Ectodermal cell (in vitro differentiated cells): ENCODE measurements at regions not wholly inside any gene's neighbourhood (a gene's known extent, or its start where the extent isn't known, plus 50 kb on each side); places are given as distances from the start of the nearest gene placed in this dataset.

Experiments used
- H3K27ac ChIP-seq: 2 replicates; pipeline ENCODE4 v1.7.0; 2013; ENCODE audit warnings: mild to moderate bottlenecking, low read depth, low read length; ENCODE audit not compliant: insufficient read depth, poor library complexity, severe bottlenecking
- H3K27me3 ChIP-seq: 2 replicates; pipeline ENCODE4 v1.7.0; 2013; ENCODE audit warnings: mild to moderate bottlenecking, low read length; ENCODE audit not compliant: insufficient read depth, control insufficient read depth, poor library complexity, severe bottlenecking
- H3K36me3 ChIP-seq: one replicate; pipeline ENCODE4 v1.7.0; 2013; ENCODE audit warnings: low read length; ENCODE audit not compliant: control insufficient read depth, insufficient read depth
- H3K4me1 ChIP-seq: one replicate; pipeline ENCODE4 v1.7.0; 2013; ENCODE audit warnings: low read length; ENCODE audit not compliant: control insufficient read depth, insufficient read depth
- H3K4me3 ChIP-seq: 2 replicates; pipeline ENCODE4 v1.7.0; 2013; ENCODE audit warnings: low read depth, low read length, control low read depth; ENCODE audit not compliant: insufficient read depth
- H3K9me3 ChIP-seq: 2 replicates; pipeline ENCODE4 v1.7.0; 2013; ENCODE audit warnings: mild to moderate bottlenecking, low read length, moderate library complexity; ENCODE audit not compliant: control insufficient read depth
- WGBS, 2 experiments: methylation state at CpG; one replicate each; pipeline ENCODE4 v1.1.7; 2013; ENCODE audit warnings: missing lambda C conversion rate in 2 of 2; 5-methylcytosine and 5-hydroxymethylcytosine counted together

DNA sequence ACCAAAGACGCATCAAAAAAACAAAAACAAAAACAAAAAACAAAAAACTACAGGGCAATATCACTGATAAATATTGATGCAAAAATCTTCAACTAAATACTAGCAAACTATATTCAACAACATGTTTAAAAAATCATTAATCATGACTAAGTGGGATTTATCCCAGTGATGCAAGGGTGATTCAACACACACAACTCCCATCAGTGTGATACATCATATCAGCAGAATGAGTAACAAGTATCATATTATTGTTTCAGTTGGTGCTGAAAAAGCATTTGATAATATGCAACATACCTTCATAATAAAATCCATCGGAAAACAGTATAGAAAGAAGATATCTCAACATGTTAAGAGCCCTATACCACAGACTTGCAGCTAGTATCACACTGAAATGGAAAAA lies 953.0 kb downstream of the AMY1C start:
- H3K27me3 ChIP-seq = no peaks in the 10 kb centered on the region
- H3K4me1 ChIP-seq = no peaks in the 10 kb centered on the region
- no peak overlapping the region for H3K27ac ChIP-seq
- no peaks in the 10 kb centered on the region for H3K9me3 ChIP-seq
- H3K4me3 ChIP-seq = no peak overlapping the region
- H3K36me3 ChIP-seq = no peaks in the 10 kb centered on the region
- 88 to 100% methylated on average over 1 to 2 of the region's 2 CpGs for WGBS, 2 experiments

DNA sequence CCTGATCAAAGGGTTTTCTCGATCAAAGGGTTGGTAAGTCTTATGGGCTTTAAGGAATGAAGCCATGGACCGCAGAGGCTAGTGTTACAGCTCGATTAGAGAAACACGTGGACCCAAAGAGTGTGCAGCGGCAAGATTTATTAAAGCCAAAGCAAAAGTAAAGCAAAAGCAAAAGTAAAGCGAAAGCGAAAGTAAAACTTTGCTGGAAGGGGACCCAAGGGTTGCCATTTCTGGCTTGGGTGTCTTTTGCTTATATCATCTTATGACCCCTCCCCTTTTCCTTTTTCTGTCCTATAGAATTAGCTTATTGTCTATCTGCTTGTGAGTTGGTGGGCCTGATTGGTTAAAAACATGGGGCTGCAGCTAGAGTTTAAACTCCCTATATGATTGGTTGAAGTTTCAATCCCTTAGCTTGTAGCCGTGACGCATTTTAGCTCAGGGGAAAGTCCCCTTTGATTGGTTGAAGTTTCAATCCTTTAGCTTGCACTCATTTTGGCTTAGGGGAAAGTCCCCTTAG lies 957.0 kb downstream of the AMY1C start:
- Histone ChIP-seq H3K4me1 (no peaks in the 10 kb centered on the region), H3K27me3 (no peaks in the 10 kb centered on the region), H3K4me3 (no peak overlapping the region), H3K36me3 (no peaks in the 10 kb centered on the region), H3K27ac (no peak overlapping the region), H3K9me3 (no peaks in the 10 kb centered on the region)
- WGBS, 2 experiments = 95 to 96% methylated on average over 9 of the region's 9 CpGs

DNA sequence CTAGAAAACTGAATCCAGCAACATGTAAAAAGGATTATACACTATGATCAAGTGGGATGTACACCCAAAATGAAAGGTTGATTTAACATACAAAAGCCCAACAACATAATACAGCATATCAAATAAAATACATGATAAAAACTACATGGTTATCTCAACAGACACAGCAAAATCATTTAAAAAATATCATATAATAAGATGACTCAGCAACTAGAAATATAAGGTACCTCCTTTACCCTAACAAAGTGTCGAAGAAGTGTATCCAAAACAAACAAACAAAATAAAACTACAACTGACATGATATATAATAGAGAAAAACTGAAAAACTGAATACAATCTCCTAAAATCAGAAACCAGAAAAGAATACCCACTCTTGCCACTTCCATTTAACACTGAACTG lies 969.1 kb downstream of the AMY1C start:
- no peak overlapping the region for H3K4me3 ChIP-seq
- no peaks in the 10 kb centered on the region for H3K9me3 ChIP-seq
- H3K36me3 ChIP-seq = no peaks in the 10 kb centered on the region
- no peaks in the 10 kb centered on the region for H3K4me1 ChIP-seq
- H3K27me3 ChIP-seq = no peaks in the 10 kb centered on the region
- no peak overlapping the region for H3K27ac ChIP-seq
- WGBS, 2 experiments = 86% methylated on average over 1 of the region's 1 CpG; no CpG with 5 or more reads in 1 of the 2 experiments

DNA sequence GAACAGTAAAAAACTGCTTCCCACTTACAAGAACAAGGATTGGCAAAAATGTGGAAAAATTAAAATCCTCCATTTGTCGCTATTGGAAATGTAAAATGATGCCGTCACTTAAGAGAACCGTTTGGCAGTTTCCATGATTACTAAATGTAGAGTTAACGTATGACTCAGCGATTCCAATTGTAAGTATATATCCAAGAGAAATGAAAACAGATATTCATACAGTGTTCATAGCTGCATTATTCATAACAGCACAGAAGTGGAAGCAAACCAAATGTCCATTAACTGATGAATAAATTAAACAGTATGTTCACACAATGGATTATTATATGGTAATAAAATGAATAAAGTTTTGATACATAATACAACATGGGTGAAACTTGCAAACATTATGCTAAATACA lies 971.0 kb downstream of the AMY1C start:
- H3K9me3 ChIP-seq = no peaks in the 10 kb centered on the region
- H3K4me1 ChIP-seq = no peaks in the 10 kb centered on the region
- H3K27ac ChIP-seq = no peak overlapping the region
- H3K4me3 ChIP-seq = no peak overlapping the region
- no peaks in the 10 kb centered on the region for H3K36me3 ChIP-seq
- 96 to 100% methylated on average over 5 of the region's 5 CpGs for WGBS, 2 experiments
- no peaks in the 10 kb centered on the region for H3K27me3 ChIP-seq

DNA sequence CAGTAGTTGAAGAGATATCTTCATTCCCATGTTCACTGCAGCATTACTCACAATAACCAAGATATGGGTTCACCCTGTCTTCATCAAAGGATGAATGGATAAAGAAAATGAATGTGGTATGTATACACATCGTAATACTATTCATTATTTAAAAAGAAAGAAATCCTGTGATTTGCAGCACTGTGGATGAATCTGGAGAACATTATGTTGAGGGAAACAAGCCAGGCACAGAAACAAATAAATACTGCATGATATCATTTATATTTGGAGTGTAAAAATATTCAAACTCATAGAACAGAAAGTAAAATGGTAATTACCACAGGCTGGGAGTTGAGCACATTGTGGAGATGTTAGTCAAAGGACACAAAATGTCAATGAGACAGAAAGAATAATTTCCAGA lies 977.2 kb downstream of the AMY1C start:
- Histone ChIP-seq H3K27ac (no peak overlapping the region), H3K27me3 (no peaks in the 10 kb centered on the region)
- WGBS, 2 experiments = no CpG with 5 or more reads among the region's 1 CpG

DNA sequence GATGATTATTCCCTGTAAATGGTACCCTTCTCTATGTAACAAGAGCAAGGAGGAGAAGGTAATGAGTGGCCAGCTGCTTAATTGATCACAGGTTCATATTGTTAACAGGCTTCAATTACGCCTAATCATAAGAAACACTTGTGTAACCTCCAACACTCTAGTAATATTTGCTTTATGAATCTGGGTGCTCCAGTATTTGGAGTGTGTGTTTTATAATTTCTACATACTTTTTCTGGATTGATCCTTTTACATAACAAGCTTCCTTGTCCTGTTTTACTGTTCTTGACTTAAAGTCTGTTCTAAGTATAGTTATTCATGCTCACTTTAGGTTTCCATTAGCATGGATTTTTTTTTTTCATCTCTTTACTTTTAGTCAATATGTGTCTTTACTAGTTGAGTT lies 984.2 kb downstream of the AMY1C start:
- no peak overlapping the region for H3K27ac ChIP-seq
- H3K27me3 ChIP-seq = no peaks in the 10 kb centered on the region
- H3K4me3 ChIP-seq = no peak overlapping the region
- H3K36me3 ChIP-seq = no peaks in the 10 kb centered on the region
- WGBS, 2 experiments = no CpG with 5 or more reads among the region's 1 CpG
- no peaks in the 10 kb centered on the region for H3K4me1 ChIP-seq
- no peaks in the 10 kb centered on the region for H3K9me3 ChIP-seq

More for the DNA sequence above, 977.2 kb downstream of the AMY1C start:
- no peak overlapping the region for H3K4me3 ChIP-seq
- no peaks in the 10 kb centered on the region for H3K4me1 ChIP-seq
- no peaks in the 10 kb centered on the region for H3K36me3 ChIP-seq
- H3K9me3 ChIP-seq = no peaks in the 10 kb centered on the region

DNA sequence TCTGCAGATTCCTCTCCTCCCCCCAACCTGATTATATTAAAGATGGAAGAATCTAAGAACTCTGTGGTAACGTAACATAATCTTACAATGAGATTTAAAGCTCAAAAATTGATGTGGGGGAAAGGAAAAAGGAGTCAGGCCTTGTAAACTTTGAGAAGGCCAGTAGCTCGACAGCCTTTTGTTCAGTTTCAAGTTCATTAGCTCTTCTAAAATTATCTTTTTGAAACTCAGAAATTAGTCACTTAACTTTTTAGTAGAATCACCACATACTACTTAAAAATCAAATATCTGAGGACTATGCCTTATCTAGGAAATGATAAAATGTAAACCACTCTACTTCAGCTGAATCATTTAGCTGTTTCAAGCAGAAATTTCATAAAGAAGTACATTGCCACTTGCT lies 996.2 kb downstream of the AMY1C start:
- Histone ChIP-seq H3K4me1 (no peaks in the 10 kb centered on the region), H3K4me3 (no peak overlapping the region), H3K27me3 (no peaks in the 10 kb centered on the region), H3K36me3 (no peaks in the 10 kb centered on the region), H3K27ac (no peak overlapping the region), H3K9me3 (no peaks in the 10 kb centered on the region)
- 88 to 100% methylated on average over 1 to 2 of the region's 2 CpGs for WGBS, 2 experiments

DNA sequence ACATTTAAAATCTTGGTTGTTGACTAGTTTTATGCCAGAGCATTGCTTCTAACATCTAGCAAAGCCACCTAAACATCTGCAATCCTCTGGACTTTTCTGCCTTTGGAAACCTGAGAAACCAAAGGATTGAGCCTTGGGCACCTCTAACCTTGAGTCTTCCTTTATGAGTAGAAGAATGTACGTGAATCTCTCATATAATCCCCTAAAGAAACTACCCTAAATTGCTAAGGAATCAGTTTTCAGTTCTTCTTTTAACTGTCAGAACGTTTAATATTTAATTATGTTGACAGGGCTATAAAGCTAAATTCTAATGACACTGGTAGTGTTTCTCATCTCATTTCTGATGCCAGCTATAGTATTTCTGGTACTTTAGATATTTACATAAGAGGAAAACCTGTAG lies 997.3 kb downstream of the AMY1C start:
- 79% methylated on average over 2 of the region's 2 CpGs; no CpG with 5 or more reads in 1 of the 2 experiments for WGBS, 2 experiments
- Histone ChIP-seq H3K4me1 (no peaks in the 10 kb centered on the region), H3K36me3 (no peaks in the 10 kb centered on the region), H3K4me3 (no peak overlapping the region), H3K27ac (no peak overlapping the region), H3K27me3 (no peaks in the 10 kb centered on the region), H3K9me3 (no peaks in the 10 kb centered on the region)

DNA sequence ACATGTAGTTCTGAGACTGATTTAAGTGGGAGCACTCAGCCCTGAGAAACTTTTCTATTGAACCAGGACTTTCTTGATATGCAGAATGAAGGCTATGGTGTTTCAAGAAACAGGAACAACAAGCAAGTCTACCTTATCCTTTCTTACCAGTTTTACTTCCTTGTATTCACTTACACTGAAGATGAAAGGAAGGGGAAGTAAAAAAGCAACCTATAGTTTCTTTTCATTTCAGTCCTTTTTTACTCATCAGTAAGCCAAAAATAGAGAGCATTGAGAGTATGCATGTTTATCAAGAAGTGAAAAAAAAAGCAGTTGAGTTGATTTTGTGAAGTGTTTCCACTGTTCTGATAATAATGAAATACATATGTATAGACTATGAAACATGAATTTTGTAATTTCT lies 1010.3 kb downstream of the AMY1C start:
- H3K27ac ChIP-seq = no peak overlapping the region
- H3K36me3 ChIP-seq = no peaks in the 10 kb centered on the region
- H3K9me3 ChIP-seq = no peaks in the 10 kb centered on the region
- H3K4me3 ChIP-seq = no peak overlapping the region
- H3K4me1 ChIP-seq = no peaks in the 10 kb centered on the region
- no peaks in the 10 kb centered on the region for H3K27me3 ChIP-seq

DNA sequence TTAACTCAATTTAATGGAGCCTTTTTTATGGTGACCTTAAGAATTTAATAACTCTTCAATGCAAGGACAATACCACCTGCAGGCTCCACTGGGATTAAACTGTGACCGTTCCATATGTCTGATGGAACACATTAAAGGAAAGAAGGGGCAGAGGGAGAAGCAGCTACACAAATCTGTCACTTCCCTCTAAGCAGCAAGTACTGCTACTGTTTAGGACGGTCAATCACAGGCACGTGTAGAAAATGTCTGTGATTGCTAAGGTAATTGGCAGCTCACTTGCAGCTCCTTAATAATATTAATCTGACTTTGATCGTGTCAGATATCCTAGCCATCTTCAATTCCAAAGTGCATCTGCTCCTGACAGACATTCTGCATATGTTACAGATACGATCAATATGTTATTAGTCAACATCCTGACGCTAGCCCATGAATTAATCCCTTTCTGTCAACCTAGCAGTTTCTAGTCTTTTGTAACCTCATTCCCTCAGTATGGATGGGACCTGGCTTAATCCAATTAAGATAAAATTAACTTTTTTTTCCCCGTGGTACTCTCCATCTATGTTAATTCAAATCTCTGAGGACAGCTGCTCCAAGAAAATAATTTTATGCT lies 1012.4 kb downstream of the AMY1C start:
- 90 to 91% methylated on average over 7 of the region's 7 CpGs for WGBS, 2 experiments
- no peaks in the 10 kb centered on the region for H3K36me3 ChIP-seq

DNA sequence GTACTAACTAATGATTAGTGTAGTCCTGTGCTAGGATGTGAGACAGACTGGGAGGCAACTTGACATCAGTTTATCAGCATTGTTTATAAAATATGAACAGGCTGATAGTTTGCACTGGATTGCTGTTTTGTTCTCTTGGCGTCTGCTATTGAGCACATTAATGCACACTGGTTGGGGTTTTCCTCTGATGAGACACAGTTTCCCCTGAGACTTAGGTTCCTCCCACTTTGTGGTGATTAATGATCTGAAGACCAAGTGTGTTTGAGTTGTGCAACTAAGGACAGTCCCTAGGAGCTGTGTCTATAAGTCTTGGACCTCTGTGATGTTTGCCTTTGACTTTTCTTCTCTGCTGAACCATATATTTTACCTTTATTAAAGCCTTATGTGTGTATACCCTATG lies 1015.4 kb downstream of the AMY1C start:
- H3K4me3 ChIP-seq = no peak overlapping the region
- no peaks in the 10 kb centered on the region for H3K9me3 ChIP-seq
- no peaks in the 10 kb centered on the region for H3K27me3 ChIP-seq
- no peaks in the 10 kb centered on the region for H3K36me3 ChIP-seq
- WGBS, 2 experiments = 83 to 91% methylated on average over 1 of the region's 1 CpG
- no peaks in the 10 kb centered on the region for H3K4me1 ChIP-seq
- no peak overlapping the region for H3K27ac ChIP-seq

More for the DNA sequence above, 1012.4 kb downstream of the AMY1C start:
- Histone ChIP-seq H3K27me3 (no peaks in the 10 kb centered on the region), H3K4me3 (no peak overlapping the region), H3K27ac (no peak overlapping the region), H3K9me3 (no peaks in the 10 kb centered on the region), H3K4me1 (no peaks in the 10 kb centered on the region)
